NT2/D1 (cell line): ENCODE measurements at regions not wholly inside any gene's neighbourhood (a gene's known extent, or its start where the extent isn't known, plus 50 kb on each side); places are given as distances from the start of the nearest gene placed in this dataset.

Source experiments
- SUZ12 ChIP-seq: IDR thresholded peaks from 2 replicates; pipeline ENCODE4 v1.6.1; 2011; ENCODE audit not compliant: insufficient read length, insufficient read depth; ENCODE audit errors: extremely low read depth
- ZNF274 ChIP-seq: IDR thresholded peaks from 2 replicates; pipeline ENCODE4 v1.6.1; 2011; ENCODE audit warnings: mild to moderate bottlenecking, low read depth, low read length

GRCh38 chr22:22180738-22181285 lies 63.8 kb upstream of the VPREB1 start:
- TF ChIP-seq ZNF274 (no peak), SUZ12 (no peak)
